MCF 10A (cell line): ENCODE measurements at regions not wholly inside any gene's neighbourhood (a gene's known extent, or its start where the extent isn't known, plus 50 kb on each side); places are given as distances from the start of the nearest gene placed in this dataset.
A peak's percentile ranks its signal among the peaks of the same experiment; 100 is the strongest.

Experiments
- BruUV-seq: library from RNA; stranded (reverse); fragments of 400-500 nt; replicated peaks from 2 replicates; lab custom pipeline; 2021; lab: Mats Ljungman, UMichigan
- CTCF ChIA-PET: fragments of 300-600 bp; sonication (Branson Sonifier 250); formaldehyde crosslinking; extraction: SDS; loops from one replicate; lab custom pipeline; 2021; ENCODE audit warnings: antibody characterized with exemption, inconsistent platforms; lab: Yijun Ruan, JAX
- POLR2A ChIA-PET: fragments of 300-600, 350-650 bp; sonication (Branson Sonifier 250); formaldehyde crosslinking; extraction: SDS; loops from one replicate; lab custom pipeline; 2020; ENCODE audit warnings: antibody characterized with exemption, inconsistent platforms; lab: Yijun Ruan, JAX
- DNase-seq: peaks from one replicate; pipeline ENCODE4 v3.0.0-alpha.2; 2018; ENCODE audit not compliant: unreplicated experiment
- H3K27ac Mint-ChIP-seq: one replicate; pipeline ENCODE4 v1.8.0; 2022; ENCODE audit warnings: mild to moderate bottlenecking, low read depth, mixed read lengths; ENCODE audit not compliant: unreplicated experiment
- H3K27me3 Mint-ChIP-seq: one replicate; pipeline ENCODE4 v1.8.0; 2022; ENCODE audit warnings: mixed read lengths; ENCODE audit not compliant: insufficient read depth, unreplicated experiment
- H3K36me3 Mint-ChIP-seq: one replicate; pipeline ENCODE4 v1.8.0; 2022; ENCODE audit warnings: mild to moderate bottlenecking, moderate library complexity, mixed read lengths; ENCODE audit not compliant: insufficient read depth, unreplicated experiment
- H3K4me1 Mint-ChIP-seq: one replicate; pipeline ENCODE4 v1.8.0; 2022; ENCODE audit warnings: mixed read lengths; ENCODE audit not compliant: insufficient read depth, unreplicated experiment
- H3K4me3 Mint-ChIP-seq: one replicate; pipeline ENCODE4 v1.8.0; 2022; ENCODE audit warnings: mild to moderate bottlenecking, moderate library complexity, mixed read lengths; ENCODE audit not compliant: unreplicated experiment
- H3K9me3 Mint-ChIP-seq: one replicate; pipeline ENCODE4 v1.8.0; 2022; ENCODE audit warnings: mixed read lengths; ENCODE audit not compliant: unreplicated experiment
- intact Hi-C: fragments of 100-400 bp; cut with micrococcal nuclease; formaldehyde crosslinking; loops from 2 replicates; pipeline ENCODE4 v1.14.1; 2022
- TF ChIP-seq, protein P1 (sequence below): fragments of 200-600 bp; IDR thresholded peaks from one replicate; pipeline ENCODE4 v1.8.0; 2022; ENCODE audit warnings: antibody characterized with exemption, mild to moderate bottlenecking; ENCODE audit not compliant: unreplicated experiment

DNA sequence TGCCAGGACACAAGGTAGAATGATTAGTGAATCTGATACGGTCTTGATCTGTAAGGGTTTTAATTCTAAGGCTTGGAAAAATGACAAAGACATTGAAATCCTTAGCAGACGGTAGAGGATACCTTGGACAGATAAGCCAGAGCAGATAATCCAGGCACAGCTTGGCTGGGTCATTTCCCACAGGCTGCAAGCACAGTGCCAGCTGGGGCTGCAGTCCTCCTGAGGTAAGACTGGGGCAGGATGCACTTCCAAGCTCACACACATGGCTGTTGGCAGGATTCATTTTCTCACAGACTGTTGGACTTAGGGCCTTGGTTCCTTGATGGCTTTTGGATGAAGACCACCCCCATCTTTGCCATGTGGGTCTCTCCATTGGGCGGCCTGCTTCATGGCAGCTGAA is 63.2 kb upstream of the BMPER start:
- Mint-ChIP-seq H3K27me3 (no peaks in the 10 kb centered on the region), H3K4me3 (no peak overlapping the region), H3K27ac (no peak overlapping the region), H3K36me3 (no peaks in the 10 kb centered on the region), H3K4me1 (peaks cover 11% of the 10 kb centered on the region), H3K9me3 (no peaks in the 10 kb centered on the region)
- DNase-seq, result no peak
- no TSS peak for BruUV-seq
- TF ChIP-seq, protein P1, sequence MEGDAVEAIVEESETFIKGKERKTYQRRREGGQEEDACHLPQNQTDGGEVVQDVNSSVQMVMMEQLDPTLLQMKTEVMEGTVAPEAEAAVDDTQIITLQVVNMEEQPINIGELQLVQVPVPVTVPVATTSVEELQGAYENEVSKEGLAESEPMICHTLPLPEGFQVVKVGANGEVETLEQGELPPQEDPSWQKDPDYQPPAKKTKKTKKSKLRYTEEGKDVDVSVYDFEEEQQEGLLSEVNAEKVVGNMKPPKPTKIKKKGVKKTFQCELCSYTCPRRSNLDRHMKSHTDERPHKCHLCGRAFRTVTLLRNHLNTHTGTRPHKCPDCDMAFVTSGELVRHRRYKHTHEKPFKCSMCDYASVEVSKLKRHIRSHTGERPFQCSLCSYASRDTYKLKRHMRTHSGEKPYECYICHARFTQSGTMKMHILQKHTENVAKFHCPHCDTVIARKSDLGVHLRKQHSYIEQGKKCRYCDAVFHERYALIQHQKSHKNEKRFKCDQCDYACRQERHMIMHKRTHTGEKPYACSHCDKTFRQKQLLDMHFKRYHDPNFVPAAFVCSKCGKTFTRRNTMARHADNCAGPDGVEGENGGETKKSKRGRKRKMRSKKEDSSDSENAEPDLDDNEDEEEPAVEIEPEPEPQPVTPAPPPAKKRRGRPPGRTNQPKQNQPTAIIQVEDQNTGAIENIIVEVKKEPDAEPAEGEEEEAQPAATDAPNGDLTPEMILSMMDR, result no peak
- ChIA-PET CTCF (interaction anchor here (0.6 kb wide), 1 partner anchor 91 kb away, joined by 3 read pairs; no protein-coding TSS in a partner anchor), POLR2A (interaction anchor here (0.7 kb wide), 1 partner anchor 99 kb away, joined by 3 read pairs; no protein-coding TSS in a partner anchor)
- intact Hi-C loops, result no loop called here

DNA sequence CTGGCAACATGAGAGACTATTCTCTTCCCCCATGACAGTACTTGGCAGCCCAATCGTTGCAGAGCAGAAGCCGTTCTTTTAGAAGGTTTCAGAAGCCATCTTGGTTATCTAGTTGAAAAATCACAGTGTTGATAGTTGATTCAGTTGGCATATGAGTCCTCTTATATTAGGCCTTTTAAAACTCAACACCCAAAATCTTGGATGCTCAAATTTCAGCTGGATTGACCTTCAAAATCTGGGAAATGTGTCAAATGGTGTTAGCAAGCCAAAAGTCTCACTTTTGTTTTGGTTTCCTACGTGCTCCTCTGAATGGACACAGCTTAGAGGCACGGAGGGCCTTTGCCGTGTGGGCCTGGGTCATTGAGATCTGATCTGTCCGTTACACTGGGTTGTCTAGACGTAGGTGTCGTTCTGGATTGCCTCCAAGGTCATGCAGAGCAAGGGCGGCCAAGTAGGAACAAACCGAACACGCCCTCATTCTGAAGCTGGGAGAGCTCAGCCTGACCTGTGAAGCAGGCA is 59.3 kb upstream of the BMPER start:
- POLR2A ChIA-PET, result no interaction called here
- peaks cover 23% of the 10 kb centered on the region for H3K4me1 Mint-ChIP-seq
- no peak overlapping the region for H3K27ac Mint-ChIP-seq
- CTCF ChIA-PET, result interaction anchor here (0.9 to 1.3 kb wide), 2 partner anchors 49 kb away, joined by 5 read pairs; no protein-coding TSS in a partner anchor
- DNase-seq, result peak; percentile 40
- no peak overlapping the region for H3K4me3 Mint-ChIP-seq
- intact Hi-C loops, result no loop called here
- TF ChIP-seq, protein P1, result no peak
- BruUV-seq, result no TSS peak
- H3K36me3 Mint-ChIP-seq, result no peaks in the 10 kb centered on the region
- H3K9me3 Mint-ChIP-seq, result no peaks in the 10 kb centered on the region
- H3K27me3 Mint-ChIP-seq, result no peaks in the 10 kb centered on the region

GRCh38 chr7:33849004-33849403 is 56.3 kb upstream of the BMPER start:
- H3K36me3 Mint-ChIP-seq, result no peaks in the 10 kb centered on the region
- intact Hi-C loops, result no loop called here
- no peak for DNase-seq
- ChIA-PET POLR2A (interaction anchor here (0.7 kb wide), 1 partner anchor 31 kb away, joined by 3 read pairs; no protein-coding TSS in a partner anchor), CTCF (interaction anchor here (0.6 to 2.3 kb wide), 4 partner anchors 12 to 84 kb away, joined by 3 to 9 read pairs (median 3); no protein-coding TSS in a partner anchor)
- no peaks in the 10 kb centered on the region for H3K9me3 Mint-ChIP-seq
- no peak overlapping the region for H3K4me3 Mint-ChIP-seq
- peaks cover 13% of the 10 kb centered on the region for H3K4me1 Mint-ChIP-seq
- H3K27ac Mint-ChIP-seq, result no peak overlapping the region
- TF ChIP-seq, protein P1, result no peak
- no peaks in the 10 kb centered on the region for H3K27me3 Mint-ChIP-seq
- BruUV-seq, result no TSS peak

GRCh38 chr7:33849971-33850559 is 55.3 kb upstream of the BMPER start:
- intact Hi-C loops, result no loop called here
- CTCF ChIA-PET, result interaction anchor here (0.7 to 2.3 kb wide), 6 partner anchors 21 to 91 kb away, joined by 3 to 9 read pairs (median 4); no protein-coding TSS in a partner anchor
- no peaks in the 10 kb centered on the region for H3K36me3 Mint-ChIP-seq
- BruUV-seq, result no TSS peak
- H3K9me3 Mint-ChIP-seq, result no peaks in the 10 kb centered on the region
- POLR2A ChIA-PET, result interaction anchor here (0.5 to 1.1 kb wide), 2 partner anchors 13 to 44 kb away, joined by 3 read pairs; no protein-coding TSS in a partner anchor
- peaks cover 18% of the 10 kb centered on the region for H3K4me1 Mint-ChIP-seq
- no peak overlapping the region for H3K27ac Mint-ChIP-seq
- TF ChIP-seq, protein P1, result no peak
- no peak overlapping the region for H3K4me3 Mint-ChIP-seq
- no peak for DNase-seq
- no peaks in the 10 kb centered on the region for H3K27me3 Mint-ChIP-seq
